Osteoblast (primary cell): ENCODE measurements at regions not wholly inside any gene's neighbourhood (a gene's known extent, or its start where the extent isn't known, plus 50 kb on each side); places are given as distances from the start of the nearest gene placed in this dataset.

ENCODE experiments used
- DNase-seq: peaks from one replicate; pipeline ENCODE4 v3.0.0; 2011; ENCODE audit warnings: low spot score, mixed read lengths; ENCODE audit not compliant: insufficient read length; ENCODE audit errors: missing footprints
- H2AFZ ChIP-seq: 2 replicates; pipeline ENCODE4 v1.6.0; 2011; ENCODE audit warnings: mild to moderate bottlenecking, low read length
- H3K27ac ChIP-seq: 2 replicates; pipeline ENCODE4 v1.5.1; 2011; ENCODE audit warnings: mild to moderate bottlenecking, low read depth, low read length, moderate library complexity
- H3K27me3 ChIP-seq: 2 replicates; pipeline ENCODE4 v1.6.0; 2012; ENCODE audit warnings: mild to moderate bottlenecking, control low read depth, inconsistent platforms, low read length, moderate library complexity; ENCODE audit not compliant: insufficient read depth
- H3K36me3 ChIP-seq: 2 replicates; pipeline ENCODE4 v1.5.1; 2011; ENCODE audit warnings: mild to moderate bottlenecking, low read length, control low read depth, moderate library complexity; ENCODE audit not compliant: insufficient read depth
- H3K4me1 ChIP-seq: 2 replicates; pipeline ENCODE4 v1.5.1; 2011; ENCODE audit warnings: mild to moderate bottlenecking, low read length, control low read depth, moderate library complexity; ENCODE audit not compliant: insufficient read depth
- H3K4me2 ChIP-seq: 2 replicates; pipeline ENCODE4 v1.6.0; 2011; ENCODE audit warnings: mild to moderate bottlenecking, low read length; ENCODE audit not compliant: insufficient read depth
- H3K4me3 ChIP-seq: fragments of 200-600 bp; sonication (generic); 3 replicates; pipeline ENCODE4 v1.5.1; 2012; ENCODE audit warnings: mild to moderate bottlenecking, low read length, inconsistent platforms; ENCODE audit not compliant: insufficient read depth
- H3K79me2 ChIP-seq: 2 replicates; pipeline ENCODE4 v1.6.0; 2012; ENCODE audit warnings: mild to moderate bottlenecking, low read length, control low read depth, inconsistent platforms; ENCODE audit not compliant: insufficient read depth
- H3K9me3 ChIP-seq: 2 replicates; pipeline ENCODE4 v1.5.1; 2011; ENCODE audit warnings: low read depth, low read length, control low read depth
- H4K20me1 ChIP-seq: 2 replicates; pipeline ENCODE4 v1.6.0; 2012; ENCODE audit warnings: mild to moderate bottlenecking, low read length, control low read depth; ENCODE audit not compliant: insufficient read depth
- TF ChIP-seq, protein P1 (sequence below): IDR thresholded peaks from 2 replicates; pipeline ENCODE4 v1.5.1; 2011; ENCODE audit warnings: mild to moderate bottlenecking, low read depth, low read length, moderate library complexity; ENCODE audit errors: extremely low read depth

DNA sequence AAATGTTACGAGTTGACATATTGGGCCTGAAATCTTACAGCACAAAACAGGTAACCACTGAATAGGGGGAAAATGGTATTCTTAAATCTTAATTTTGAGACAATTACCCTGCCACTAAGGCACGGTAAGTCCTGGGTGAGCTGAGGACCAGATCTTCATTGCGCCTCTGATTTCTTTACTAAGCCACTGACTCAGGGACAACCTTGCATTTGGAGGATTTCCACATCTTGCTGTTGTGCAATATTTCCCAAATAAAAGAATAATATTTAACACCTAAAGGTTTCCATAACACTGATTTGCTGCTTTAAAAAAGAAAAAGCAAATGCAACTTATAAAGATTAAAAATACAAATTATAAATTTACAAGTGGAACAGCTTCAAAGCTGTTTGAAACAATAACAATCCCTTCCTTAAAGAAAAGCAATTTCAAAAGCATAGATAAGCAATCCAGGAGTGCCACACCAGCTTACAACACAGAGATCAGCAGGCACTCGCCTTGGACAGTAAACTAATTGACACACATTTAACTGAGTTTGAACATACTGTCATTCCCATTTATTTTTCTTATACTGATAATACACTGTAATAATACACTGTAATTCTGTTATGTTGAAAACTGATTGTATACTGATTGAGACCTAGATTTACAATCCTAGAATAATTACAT lies 79.6 kb upstream of the DOCK9 start:
- no peaks in the 10 kb centered on the region for H3K9me3 ChIP-seq
- H3K4me3 ChIP-seq, result no peak overlapping the region
- H2AFZ ChIP-seq, result no peak overlapping the region
- H3K27me3 ChIP-seq, result no peaks in the 10 kb centered on the region
- no peaks in the 10 kb centered on the region for H4K20me1 ChIP-seq
- TF ChIP-seq, protein P1, sequence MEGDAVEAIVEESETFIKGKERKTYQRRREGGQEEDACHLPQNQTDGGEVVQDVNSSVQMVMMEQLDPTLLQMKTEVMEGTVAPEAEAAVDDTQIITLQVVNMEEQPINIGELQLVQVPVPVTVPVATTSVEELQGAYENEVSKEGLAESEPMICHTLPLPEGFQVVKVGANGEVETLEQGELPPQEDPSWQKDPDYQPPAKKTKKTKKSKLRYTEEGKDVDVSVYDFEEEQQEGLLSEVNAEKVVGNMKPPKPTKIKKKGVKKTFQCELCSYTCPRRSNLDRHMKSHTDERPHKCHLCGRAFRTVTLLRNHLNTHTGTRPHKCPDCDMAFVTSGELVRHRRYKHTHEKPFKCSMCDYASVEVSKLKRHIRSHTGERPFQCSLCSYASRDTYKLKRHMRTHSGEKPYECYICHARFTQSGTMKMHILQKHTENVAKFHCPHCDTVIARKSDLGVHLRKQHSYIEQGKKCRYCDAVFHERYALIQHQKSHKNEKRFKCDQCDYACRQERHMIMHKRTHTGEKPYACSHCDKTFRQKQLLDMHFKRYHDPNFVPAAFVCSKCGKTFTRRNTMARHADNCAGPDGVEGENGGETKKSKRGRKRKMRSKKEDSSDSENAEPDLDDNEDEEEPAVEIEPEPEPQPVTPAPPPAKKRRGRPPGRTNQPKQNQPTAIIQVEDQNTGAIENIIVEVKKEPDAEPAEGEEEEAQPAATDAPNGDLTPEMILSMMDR, result no peak
- H3K36me3 ChIP-seq, result no peaks in the 10 kb centered on the region
- DNase-seq, result no peak
- peaks cover 11% of the 10 kb centered on the region for H3K4me1 ChIP-seq
- peaks cover 17% of the 10 kb centered on the region for H3K79me2 ChIP-seq
- no peak overlapping the region for H3K4me2 ChIP-seq
- no peak overlapping the region for H3K27ac ChIP-seq

DNA sequence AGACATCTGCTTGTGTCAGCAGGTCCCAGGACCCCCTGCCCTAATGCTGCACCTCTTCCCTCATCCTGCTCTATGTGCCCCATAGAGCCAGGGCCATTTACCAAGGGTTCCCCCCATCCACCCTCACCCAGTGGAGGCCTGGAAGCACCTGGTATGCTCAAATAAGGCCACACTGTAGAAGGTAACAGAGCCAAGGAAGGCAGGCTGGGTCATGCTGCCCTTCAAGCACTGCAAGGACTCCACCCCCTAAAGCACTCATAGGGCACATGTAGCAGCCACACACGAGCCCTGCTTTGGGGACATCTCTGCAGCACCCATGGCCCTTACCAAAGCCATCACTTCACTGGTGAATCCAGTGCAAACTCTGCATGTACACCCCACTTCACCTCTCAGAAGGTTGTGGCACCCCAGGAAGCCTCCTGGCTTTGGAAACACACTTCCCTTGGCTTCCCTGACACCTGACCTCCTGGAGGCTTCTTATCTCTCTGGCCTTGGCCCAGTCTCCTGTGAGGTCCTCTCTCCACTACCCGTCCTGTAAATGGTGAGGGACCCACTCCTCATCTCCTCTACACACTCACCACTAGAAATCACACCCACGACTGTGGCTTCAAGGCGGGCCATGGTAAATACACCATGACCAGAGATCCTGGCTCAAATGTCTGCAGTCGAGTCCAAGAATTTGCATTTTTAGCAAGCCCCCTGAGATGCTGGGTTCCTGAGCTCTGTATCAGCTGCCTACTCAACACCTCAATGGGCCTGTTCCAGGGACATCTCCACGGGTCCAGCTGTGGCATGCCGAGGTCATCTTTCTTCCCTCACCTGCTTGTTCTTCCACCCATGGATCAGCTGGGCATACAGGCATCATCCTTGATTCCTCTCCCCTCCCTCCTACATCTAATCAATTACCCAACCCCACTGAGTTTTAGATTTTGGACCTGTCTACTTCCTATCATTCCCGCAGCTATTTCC lies 80.9 kb upstream of the DOCK9 start:
- no peaks in the 10 kb centered on the region for H4K20me1 ChIP-seq
- H3K27ac ChIP-seq, result no peak overlapping the region
- peaks cover 17% of the 10 kb centered on the region for H3K79me2 ChIP-seq
- TF ChIP-seq, protein P1, result no peak
- no peaks in the 10 kb centered on the region for H3K9me3 ChIP-seq
- no peaks in the 10 kb centered on the region for H3K36me3 ChIP-seq
- no peak overlapping the region for H3K4me3 ChIP-seq
- no peak overlapping the region for H3K4me2 ChIP-seq
- no peak for DNase-seq
- peaks cover 17% of the 10 kb centered on the region for H3K4me1 ChIP-seq
- H2AFZ ChIP-seq, result no peak overlapping the region
- no peaks in the 10 kb centered on the region for H3K27me3 ChIP-seq

DNA sequence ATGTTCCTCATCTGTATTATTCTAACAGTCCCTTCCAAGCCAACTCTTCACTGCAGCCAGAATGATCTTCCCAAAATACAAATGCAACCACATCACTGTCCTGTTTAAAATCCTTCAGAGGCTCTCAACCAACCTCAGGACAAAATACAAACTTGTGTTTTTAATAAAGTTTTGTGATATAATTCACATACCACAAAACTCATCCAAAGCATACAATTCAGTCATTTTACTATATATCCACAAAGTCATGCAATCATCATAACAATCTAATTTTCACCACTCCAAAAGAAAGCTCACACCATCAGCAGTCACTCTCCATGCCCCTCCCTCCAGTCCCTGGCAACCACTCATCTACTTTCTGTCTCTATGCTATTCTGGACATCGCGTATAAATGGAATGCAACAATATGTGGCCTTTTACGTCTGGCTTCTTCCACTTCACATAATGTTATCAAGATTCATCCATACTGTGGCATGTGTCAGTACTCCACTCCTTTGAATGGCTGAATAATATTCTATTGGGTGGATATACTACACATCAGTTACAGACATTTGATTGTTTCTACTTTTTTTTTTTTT lies 81.7 kb upstream of the DOCK9 start:
- Histone ChIP-seq H3K27ac (no peak overlapping the region), H4K20me1 (no peaks in the 10 kb centered on the region), H3K36me3 (no peaks in the 10 kb centered on the region), H2AFZ (no peak overlapping the region), H3K9me3 (no peaks in the 10 kb centered on the region), H3K4me2 (no peak overlapping the region), H3K4me1 (peaks cover 17% of the 10 kb centered on the region), H3K4me3 (no peak overlapping the region), H3K27me3 (no peaks in the 10 kb centered on the region), H3K79me2 (peaks cover 17% of the 10 kb centered on the region)
- TF ChIP-seq, protein P1, result no peak
- DNase-seq, result no peak

DNA sequence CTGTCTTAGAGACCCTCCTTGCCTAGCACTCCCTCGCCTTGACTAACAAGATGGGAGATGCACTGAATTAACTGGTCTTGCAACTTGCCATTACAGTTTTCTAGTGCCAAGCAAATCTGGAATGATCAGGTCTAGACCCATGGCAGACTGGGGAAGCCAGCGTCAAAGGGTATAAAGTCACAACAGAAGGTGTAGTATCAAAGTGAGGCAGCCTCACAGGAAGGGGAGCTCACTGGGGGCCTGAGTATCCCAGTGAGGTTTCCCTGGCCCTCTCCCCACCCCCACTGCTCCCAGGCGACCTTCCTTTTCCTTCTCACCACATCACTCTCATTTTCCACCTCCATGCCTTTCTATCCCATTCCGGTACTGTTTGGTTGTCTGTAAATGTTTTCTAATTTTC lies 83.5 kb upstream of the DOCK9 start:
- Histone ChIP-seq H3K27me3 (no peaks in the 10 kb centered on the region), H3K9me3 (no peaks in the 10 kb centered on the region), H3K4me1 (peaks cover 17% of the 10 kb centered on the region), H4K20me1 (no peaks in the 10 kb centered on the region), H2AFZ (no peak overlapping the region), H3K79me2 (peaks cover 17% of the 10 kb centered on the region), H3K4me2 (no peak overlapping the region), H3K27ac (no peak overlapping the region), H3K4me3 (no peak overlapping the region), H3K36me3 (no peaks in the 10 kb centered on the region)
- no peak for DNase-seq
- TF ChIP-seq, protein P1, result no peak
